HEK293 (cell line): ENCODE measurements at regions not wholly inside any gene's neighbourhood (a gene's known extent, or its start where the extent isn't known, plus 50 kb on each side); places are given as distances from the start of the nearest gene placed in this dataset.

Experiments
- GLIS2 ChIP-seq: fragments of 450-650 bp; formaldehyde crosslinking; IDR thresholded peaks from 2 replicates; pipeline ENCODE4 v1.5.1; 2016; ENCODE audit warnings: missing biosample characterization, missing genetic modification characterization
- SALL2 ChIP-seq: fragments of 450-650 bp; formaldehyde crosslinking; IDR thresholded peaks from 2 replicates; pipeline ENCODE4 v1.5.0; 2017; ENCODE audit warnings: missing biosample characterization, mild to moderate bottlenecking, missing genetic modification characterization, borderline replicate concordance
- SP7 ChIP-seq: fragments of 450-650 bp; formaldehyde crosslinking; IDR thresholded peaks from 2 replicates; pipeline ENCODE4 v1.5.1; 2016; ENCODE audit warnings: missing biosample characterization, missing genetic modification characterization
- ZEB2 ChIP-seq: fragments of 450-650 bp; formaldehyde crosslinking; IDR thresholded peaks from 2 replicates; pipeline ENCODE4 v1.5.1; 2016; ENCODE audit warnings: missing biosample characterization, missing genetic modification characterization
- ZFP69B ChIP-seq: fragments of 450-650 bp; formaldehyde crosslinking; IDR thresholded peaks from 2 replicates; pipeline ENCODE4 v1.5.1; 2016; ENCODE audit warnings: missing biosample characterization, missing genetic modification characterization
- ZNF211 ChIP-seq: fragments of 450-650 bp; formaldehyde crosslinking; IDR thresholded peaks from 2 replicates; pipeline ENCODE4 v1.5.1; 2016; ENCODE audit warnings: low read depth, missing biosample characterization, missing genetic modification characterization
- ZNF404 ChIP-seq: fragments of 450-650 bp; formaldehyde crosslinking; IDR thresholded peaks from 2 replicates; pipeline ENCODE4 v1.5.1; 2017; ENCODE audit warnings: missing biosample characterization, missing genetic modification characterization
- ZNF747 ChIP-seq: fragments of 450-650 bp; formaldehyde crosslinking; IDR thresholded peaks from 2 replicates; pipeline ENCODE4 v1.5.1; 2016; ENCODE audit warnings: missing biosample characterization, missing genetic modification characterization
- ZSCAN30 ChIP-seq: fragments of 450-650 bp; IDR thresholded peaks from 2 replicates; pipeline ENCODE4 v1.5.1; 2018; ENCODE audit warnings: missing biosample characterization, mild to moderate bottlenecking, missing genetic modification characterization, moderate library complexity
- TF ChIP-seq, protein P1 (sequence below): fragments of 450-650 bp; formaldehyde crosslinking; IDR thresholded peaks from 2 replicates; pipeline ENCODE4 v1.5.1; 2016; ENCODE audit warnings: missing biosample characterization, missing genetic modification characterization
- TF ChIP-seq, protein P2 (sequence below): fragments of 450-650 bp; formaldehyde crosslinking; conservative IDR thresholded peaks from 2 replicates; pipeline ENCODE4 v1.5.1; 2016; ENCODE audit warnings: low read depth, missing biosample characterization, missing genetic modification characterization

DNA sequence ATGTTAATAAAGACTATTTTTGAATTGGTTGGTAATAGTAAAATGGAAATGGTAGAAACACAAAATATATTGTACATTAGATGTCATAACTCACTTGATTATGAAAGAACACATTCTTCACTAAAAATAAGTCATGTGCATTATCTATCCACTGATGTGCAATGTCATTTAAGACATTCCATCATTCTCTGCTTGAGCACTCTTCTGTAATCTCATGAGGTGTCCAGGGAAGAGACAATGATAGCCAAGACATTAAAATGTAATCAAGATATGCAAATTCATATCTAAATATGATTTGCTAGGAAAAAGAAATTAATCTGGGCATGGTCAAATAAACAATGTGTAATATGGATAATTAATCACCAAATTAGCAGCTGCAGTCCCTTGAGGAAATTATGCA is 422.5 kb downstream of the BTG1 start:
- TF ChIP-seq, protein P1, sequence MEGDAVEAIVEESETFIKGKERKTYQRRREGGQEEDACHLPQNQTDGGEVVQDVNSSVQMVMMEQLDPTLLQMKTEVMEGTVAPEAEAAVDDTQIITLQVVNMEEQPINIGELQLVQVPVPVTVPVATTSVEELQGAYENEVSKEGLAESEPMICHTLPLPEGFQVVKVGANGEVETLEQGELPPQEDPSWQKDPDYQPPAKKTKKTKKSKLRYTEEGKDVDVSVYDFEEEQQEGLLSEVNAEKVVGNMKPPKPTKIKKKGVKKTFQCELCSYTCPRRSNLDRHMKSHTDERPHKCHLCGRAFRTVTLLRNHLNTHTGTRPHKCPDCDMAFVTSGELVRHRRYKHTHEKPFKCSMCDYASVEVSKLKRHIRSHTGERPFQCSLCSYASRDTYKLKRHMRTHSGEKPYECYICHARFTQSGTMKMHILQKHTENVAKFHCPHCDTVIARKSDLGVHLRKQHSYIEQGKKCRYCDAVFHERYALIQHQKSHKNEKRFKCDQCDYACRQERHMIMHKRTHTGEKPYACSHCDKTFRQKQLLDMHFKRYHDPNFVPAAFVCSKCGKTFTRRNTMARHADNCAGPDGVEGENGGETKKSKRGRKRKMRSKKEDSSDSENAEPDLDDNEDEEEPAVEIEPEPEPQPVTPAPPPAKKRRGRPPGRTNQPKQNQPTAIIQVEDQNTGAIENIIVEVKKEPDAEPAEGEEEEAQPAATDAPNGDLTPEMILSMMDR (tag by site-specific recombination) = no peak
- TF ChIP-seq ZNF404 (tag by site-specific recombination) = no peak
- no peak for TF ChIP-seq ZNF747 (tag by site-specific recombination)
- TF ChIP-seq GLIS2 (tag by site-specific recombination) = no peak
- TF ChIP-seq ZSCAN30 = no peak
- TF ChIP-seq ZNF211 = no peak
- no peak for TF ChIP-seq ZEB2 (tag by site-specific recombination)
- TF ChIP-seq, protein P2, sequence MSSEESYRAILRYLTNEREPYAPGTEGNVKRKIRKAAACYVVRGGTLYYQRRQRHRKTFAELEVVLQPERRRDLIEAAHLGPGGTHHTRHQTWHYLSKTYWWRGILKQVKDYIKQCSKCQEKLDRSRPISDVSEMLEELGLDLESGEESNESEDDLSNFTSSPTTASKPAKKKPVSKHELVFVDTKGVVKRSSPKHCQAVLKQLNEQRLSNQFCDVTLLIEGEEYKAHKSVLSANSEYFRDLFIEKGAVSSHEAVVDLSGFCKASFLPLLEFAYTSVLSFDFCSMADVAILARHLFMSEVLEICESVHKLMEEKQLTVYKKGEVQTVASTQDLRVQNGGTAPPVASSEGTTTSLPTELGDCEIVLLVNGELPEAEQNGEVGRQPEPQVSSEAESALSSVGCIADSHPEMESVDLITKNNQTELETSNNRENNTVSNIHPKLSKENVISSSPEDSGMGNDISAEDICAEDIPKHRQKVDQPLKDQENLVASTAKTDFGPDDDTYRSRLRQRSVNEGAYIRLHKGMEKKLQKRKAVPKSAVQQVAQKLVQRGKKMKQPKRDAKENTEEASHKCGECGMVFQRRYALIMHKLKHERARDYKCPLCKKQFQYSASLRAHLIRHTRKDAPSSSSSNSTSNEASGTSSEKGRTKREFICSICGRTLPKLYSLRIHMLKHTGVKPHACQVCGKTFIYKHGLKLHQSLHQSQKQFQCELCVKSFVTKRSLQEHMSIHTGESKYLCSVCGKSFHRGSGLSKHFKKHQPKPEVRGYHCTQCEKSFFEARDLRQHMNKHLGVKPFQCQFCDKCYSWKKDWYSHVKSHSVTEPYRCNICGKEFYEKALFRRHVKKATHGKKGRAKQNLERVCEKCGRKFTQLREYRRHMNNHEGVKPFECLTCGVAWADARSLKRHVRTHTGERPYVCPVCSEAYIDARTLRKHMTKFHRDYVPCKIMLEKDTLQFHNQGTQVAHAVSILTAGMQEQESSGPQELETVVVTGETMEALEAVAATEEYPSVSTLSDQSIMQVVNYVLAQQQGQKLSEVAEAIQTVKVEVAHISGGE (tag by site-specific recombination) = no peak
- no peak for TF ChIP-seq ZFP69B (tag by site-specific recombination)
- TF ChIP-seq SALL2 (tag by site-specific recombination) = no peak
- TF ChIP-seq SP7 (tag by site-specific recombination) = no peak
